CD4-positive, alpha-beta T cell treated with Interleukin-6 at 100 ng/mL for 8 hours (primary cell): ENCODE measurements at regions not wholly inside any gene's neighbourhood (a gene's known extent, or its start where the extent isn't known, plus 50 kb on each side); places are given as distances from the start of the nearest gene placed in this dataset.

Experiments used
- DNase-seq: peaks from one replicate; pipeline ENCODE4 v3.0.0-alpha.2; 2020; ENCODE audit warnings: mixed read lengths, low spot score

GRCh38 chr4:166274136-166274761 is 401.2 kb downstream of the TLL1 start:
- DNase-seq = no peak

- no peak for DNase-seq
Measured at GRCh38 chr4:166274775-166275174, 401.7 kb downstream of the TLL1 start.

GRCh38 chr4:166277401-166277800 is 404.4 kb downstream of the TLL1 start:
- DNase-seq = no peak

GRCh38 chr4:166277853-166278252 is 404.8 kb downstream of the TLL1 start:
- no peak for DNase-seq

GRCh38 chr4:166279261-166279660 is 406.2 kb downstream of the TLL1 start:
- DNase-seq = no peak

GRCh38 chr4:166280642-166281041 is 407.6 kb downstream of the TLL1 start:
- no peak for DNase-seq

GRCh38 chr4:166282081-166282770 is 409.2 kb downstream of the TLL1 start:
- no peak for DNase-seq

GRCh38 chr4:166284221-166284620 is 411.2 kb downstream of the TLL1 start:
- no peak for DNase-seq

GRCh38 chr4:166290426-166290825 is 417.4 kb downstream of the TLL1 start:
- DNase-seq = no peak

- DNase-seq = no peak
Measured at GRCh38 chr4:166293556-166293955, 420.5 kb downstream of the TLL1 start.

- DNase-seq = no peak
Measured at GRCh38 chr4:166301266-166301665, 428.2 kb downstream of the TLL1 start.

GRCh38 chr4:166308647-166309046 is 435.6 kb downstream of the TLL1 start:
- no peak for DNase-seq

GRCh38 chr4:166309286-166309685 is 436.2 kb downstream of the TLL1 start:
- no peak for DNase-seq

GRCh38 chr4:166311169-166311568 is 438.1 kb downstream of the TLL1 start:
- DNase-seq = no peak

- no peak for DNase-seq
Measured at GRCh38 chr4:166312166-166312565, 439.1 kb downstream of the TLL1 start.

- no peak for DNase-seq
Measured at GRCh38 chr4:166314902-166315301, 441.9 kb downstream of the TLL1 start.

GRCh38 chr4:166315721-166316467 is 442.9 kb downstream of the TLL1 start:
- no peak for DNase-seq

- DNase-seq = no peak
Measured at GRCh38 chr4:166318810-166319525, 445.9 kb downstream of the TLL1 start.

GRCh38 chr4:166323250-166323649 is 450.2 kb downstream of the TLL1 start:
- DNase-seq = no peak

- no peak for DNase-seq
Measured at GRCh38 chr4:166324321-166324720, 451.3 kb downstream of the TLL1 start.

GRCh38 chr4:166335256-166335938 is 462.4 kb downstream of the TLL1 start:
- no peak for DNase-seq

GRCh38 chr4:166341992-166342391 is 469.0 kb downstream of the TLL1 start:
- no peak for DNase-seq
